ENCODE measurements at regions not wholly inside any gene's neighbourhood (a gene's known extent, or its start where the extent isn't known, plus 50 kb on each side); places are given as distances from the start of the nearest gene placed in this dataset.

GRCh38 chr5:3268760-3269330, 326.8 kb upstream of the IRX1 start:
- no peak for DNase-seq

- DNase-seq, result no peak
Observed at GRCh38 chr5:3266861-3267260, 328.8 kb upstream of the IRX1 start.

GRCh38 chr5:3265936-3266335, 329.7 kb upstream of the IRX1 start:
- no peak for DNase-seq

GRCh38 chr5:3265131-3265885, 330.3 kb upstream of the IRX1 start:
- no peak for DNase-seq

- DNase-seq, result no peak
Observed at GRCh38 chr5:3262451-3262850, 333.2 kb upstream of the IRX1 start.

- DNase-seq, result no peak
Observed at GRCh38 chr5:3261081-3261480, 334.6 kb upstream of the IRX1 start.

- DNase-seq, result no peak
Observed at GRCh38 chr5:3258050-3258449, 337.6 kb upstream of the IRX1 start.

GRCh38 chr5:3252235-3252634, 343.4 kb upstream of the IRX1 start:
- no peak for DNase-seq

GRCh38 chr5:3251784-3252183, 343.8 kb upstream of the IRX1 start:
- no peak for DNase-seq

- no peak for DNase-seq
Observed at GRCh38 chr5:3249401-3249800, 346.2 kb upstream of the IRX1 start.

GRCh38 chr5:3237276-3237868, 358.3 kb upstream of the IRX1 start:
- no peak for DNase-seq

GRCh38 chr5:3234566-3234965, 361.1 kb upstream of the IRX1 start:
- DNase-seq, result no peak

- DNase-seq, result no peak
Observed at GRCh38 chr5:3230941-3231340, 364.7 kb upstream of the IRX1 start.

GRCh38 chr5:3230254-3230653, 365.4 kb upstream of the IRX1 start:
- DNase-seq, result no peak

- DNase-seq, result peak; percentile 77
Observed at GRCh38 chr5:3226196-3226920, 369.3 kb upstream of the IRX1 start.

- no peak for DNase-seq
Observed at GRCh38 chr5:3225201-3225960, 370.3 kb upstream of the IRX1 start.

GRCh38 chr5:3222924-3223323, 372.7 kb upstream of the IRX1 start:
- no peak for DNase-seq

GRCh38 chr5:3221432-3221831, 374.2 kb upstream of the IRX1 start:
- no peak for DNase-seq

- no peak for DNase-seq
Observed at GRCh38 chr5:3220638-3221288, 374.9 kb upstream of the IRX1 start.

GRCh38 chr5:3220201-3220600, 375.4 kb upstream of the IRX1 start:
- no peak for DNase-seq

- no peak for DNase-seq
Observed at GRCh38 chr5:3218916-3219650, 376.5 kb upstream of the IRX1 start.
